ENCODE measurements at regions not wholly inside any gene's neighbourhood (a gene's known extent, or its start where the extent isn't known, plus 50 kb on each side); places are given as distances from the start of the nearest gene placed in this dataset.

GRCh38 chr12:130111965-130112496, 50.2 kb upstream of the FZD10 start:
- no peaks in the 10 kb centered on the region for H3K79me2 ChIP-seq (ENCODE audit: insufficient read depth, low read length)
- TF ChIP-seq, protein P1, sequence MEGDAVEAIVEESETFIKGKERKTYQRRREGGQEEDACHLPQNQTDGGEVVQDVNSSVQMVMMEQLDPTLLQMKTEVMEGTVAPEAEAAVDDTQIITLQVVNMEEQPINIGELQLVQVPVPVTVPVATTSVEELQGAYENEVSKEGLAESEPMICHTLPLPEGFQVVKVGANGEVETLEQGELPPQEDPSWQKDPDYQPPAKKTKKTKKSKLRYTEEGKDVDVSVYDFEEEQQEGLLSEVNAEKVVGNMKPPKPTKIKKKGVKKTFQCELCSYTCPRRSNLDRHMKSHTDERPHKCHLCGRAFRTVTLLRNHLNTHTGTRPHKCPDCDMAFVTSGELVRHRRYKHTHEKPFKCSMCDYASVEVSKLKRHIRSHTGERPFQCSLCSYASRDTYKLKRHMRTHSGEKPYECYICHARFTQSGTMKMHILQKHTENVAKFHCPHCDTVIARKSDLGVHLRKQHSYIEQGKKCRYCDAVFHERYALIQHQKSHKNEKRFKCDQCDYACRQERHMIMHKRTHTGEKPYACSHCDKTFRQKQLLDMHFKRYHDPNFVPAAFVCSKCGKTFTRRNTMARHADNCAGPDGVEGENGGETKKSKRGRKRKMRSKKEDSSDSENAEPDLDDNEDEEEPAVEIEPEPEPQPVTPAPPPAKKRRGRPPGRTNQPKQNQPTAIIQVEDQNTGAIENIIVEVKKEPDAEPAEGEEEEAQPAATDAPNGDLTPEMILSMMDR (IDR thresholded peaks at IDR 0.05; ENCODE audit: insufficient read depth, low read depth, low read length): no peak
- no peak for TF ChIP-seq EZH2 (IDR thresholded peaks at IDR 0.05; ENCODE audit: insufficient read depth, low read length)
- H3K36me3 ChIP-seq (ENCODE audit: insufficient read depth, low read length): no peaks in the 10 kb centered on the region
- DNase-seq (ENCODE audit: low read depth) (no peak), FAIRE-seq (no peak)
- H4K20me1 ChIP-seq (ENCODE audit: insufficient read depth, low read length): no peaks in the 10 kb centered on the region
- H3K4me1 Mint-ChIP-seq (ENCODE audit: low read depth, unreplicated experiment): no peaks in the 10 kb centered on the region
- H3K9ac ChIP-seq (ENCODE audit: low read length): no peak overlapping the region
- peaks cover 13% of the 10 kb centered on the region for H3K9me3 Mint-ChIP-seq (ENCODE audit: unreplicated experiment)
- no peaks in the 10 kb centered on the region for H3K27me3 ChIP-seq (ENCODE audit: insufficient read depth, low read length)
- H3K27ac ChIP-seq (ENCODE audit: low read depth, low read length): no peak overlapping the region
- H3K27me3 Mint-ChIP-seq (ENCODE audit: low read depth, unreplicated experiment): no peaks in the 10 kb centered on the region
- no peaks in the 10 kb centered on the region for H3K36me3 Mint-ChIP-seq (ENCODE audit: low read depth, unreplicated experiment)
- no peak overlapping the region for H3K4me3 ChIP-seq (ENCODE audit: insufficient read depth, low read depth, low read length)
- H3K27ac Mint-ChIP-seq (ENCODE audit: unreplicated experiment): no peak overlapping the region
- H3K4me1 ChIP-seq (ENCODE audit: insufficient read depth, low read length): no peaks in the 10 kb centered on the region
- no peak overlapping the region for H3K4me2 ChIP-seq (ENCODE audit: low read length)
- peaks cover 3% of the 10 kb centered on the region for H3K9me3 ChIP-seq (ENCODE audit: insufficient read depth, low read depth, low read length)
- H3K4me3 Mint-ChIP-seq (ENCODE audit: unreplicated experiment): no peak overlapping the region
- H2AFZ ChIP-seq (ENCODE audit: low read depth, low read length): no peak overlapping the region
